ENCODE measurements at regions not wholly inside any gene's neighbourhood (a gene's known extent, or its start where the extent isn't known, plus 50 kb on each side); places are given as distances from the start of the nearest gene placed in this dataset.
A peak's percentile ranks its signal among the peaks of the same experiment; 100 is the strongest.
"Not testable (repeated sequence)": the region's sequence is repeated elsewhere in the genome, so short reads cannot be mapped to it uniquely, and the experiment has no call there.

DNA sequence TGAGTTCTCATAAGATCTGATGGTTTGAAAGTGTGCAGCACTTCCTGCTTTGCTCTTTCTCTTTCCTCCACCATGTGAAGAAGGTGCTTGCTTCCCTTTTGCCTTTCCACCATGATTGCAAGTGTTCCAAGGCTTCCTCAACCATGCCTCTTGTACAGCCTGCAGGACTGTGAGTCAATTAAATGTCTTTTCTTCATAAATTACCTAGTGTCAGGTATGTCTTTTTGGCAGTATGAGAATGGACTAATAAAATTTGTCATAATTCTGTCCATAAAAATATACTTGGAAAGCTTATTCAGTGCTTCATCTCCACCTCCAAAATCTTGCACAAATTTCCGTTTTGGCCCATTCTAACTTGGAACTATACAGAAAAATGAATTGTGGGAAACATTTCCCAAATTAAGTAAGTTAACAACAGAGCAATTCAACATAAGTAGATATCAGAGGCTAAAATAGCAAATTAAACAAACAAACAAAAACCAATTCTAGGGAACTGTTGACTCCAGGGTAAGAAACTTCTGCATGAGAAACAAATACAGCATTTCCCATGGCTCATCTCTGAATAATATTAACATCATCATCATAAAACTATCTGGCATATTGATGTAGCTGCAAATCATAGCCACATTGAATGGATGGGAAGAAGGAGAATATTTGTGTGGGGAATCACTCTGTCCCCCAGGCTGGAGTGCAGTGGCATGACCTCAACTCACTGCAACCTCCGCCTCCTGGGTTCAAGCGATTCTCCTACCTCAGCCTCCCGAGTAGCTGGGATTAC lies 459.5 kb upstream of the FAR2 start:
- no peak for DNase-seq (ENCODE audit: low spot score)

DNA sequence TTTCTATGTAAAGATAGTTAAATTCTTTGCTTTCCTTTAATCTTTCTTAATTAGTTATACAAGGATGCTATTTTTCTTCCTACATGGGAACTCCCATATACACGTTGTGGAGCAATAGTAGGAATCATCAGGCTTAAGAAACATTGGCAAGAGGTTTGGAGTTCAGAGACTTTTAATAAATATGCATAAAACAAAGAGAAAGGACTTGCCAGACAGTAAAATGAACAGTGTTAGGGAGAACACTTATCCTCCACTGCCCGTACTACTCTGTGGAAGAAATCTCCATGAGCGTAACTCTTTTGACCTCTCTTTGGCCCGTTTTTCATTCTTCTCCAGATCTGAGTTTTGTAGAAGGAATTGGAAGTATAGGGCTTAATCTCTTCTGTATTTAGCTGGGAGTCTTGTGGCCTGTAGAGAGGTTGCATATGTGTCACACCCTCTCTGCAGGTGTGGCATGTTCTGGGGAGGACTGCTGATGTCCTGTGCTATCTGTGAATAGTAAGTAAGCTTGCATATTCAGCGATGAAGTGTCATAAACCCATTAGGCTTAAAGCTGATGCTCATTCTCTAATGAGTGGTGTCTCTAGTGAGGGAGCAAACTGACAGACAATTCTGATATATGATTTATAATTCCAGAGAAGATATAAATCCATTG lies 455.4 kb upstream of the FAR2 start:
- no peak for DNase-seq (ENCODE audit: low spot score)

DNA sequence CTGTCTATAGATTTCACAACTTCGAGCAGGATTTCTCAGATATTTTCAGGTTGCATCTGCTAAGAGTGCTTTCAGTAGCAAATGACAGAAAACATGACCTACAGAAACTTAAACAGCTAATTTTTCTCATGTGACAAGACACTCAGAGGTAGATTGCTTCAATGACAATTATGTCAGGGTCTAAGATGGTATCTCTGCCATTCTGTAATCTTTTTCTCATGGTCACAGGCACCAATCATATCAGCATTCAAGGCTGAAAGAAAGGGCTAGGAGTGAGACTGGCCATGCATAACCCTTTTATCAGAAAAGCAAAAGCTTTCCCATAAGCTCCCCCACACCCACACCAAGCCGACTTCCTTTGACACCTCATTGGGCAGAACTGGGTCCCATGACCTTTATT lies 450.5 kb upstream of the FAR2 start:
- no peak for DNase-seq (ENCODE audit: low spot score)

DNA sequence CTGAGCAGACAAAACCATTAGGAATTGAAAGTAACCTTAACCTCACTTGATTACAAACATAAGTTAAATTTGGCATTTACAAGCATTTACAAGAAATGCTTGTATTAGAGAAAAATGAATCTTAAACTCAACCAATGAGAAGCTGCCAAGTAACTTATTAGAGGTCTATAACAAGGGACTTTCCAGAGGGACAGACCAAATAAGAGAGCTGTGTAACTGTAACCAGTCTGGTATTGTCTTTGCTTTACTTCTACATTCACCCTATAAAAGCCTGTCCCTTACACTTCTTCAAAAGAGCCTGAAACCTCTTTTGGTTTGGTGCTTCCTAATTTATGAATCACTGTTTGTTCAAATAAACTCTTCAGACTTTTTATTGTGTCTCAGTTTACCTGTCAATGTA lies 450.0 kb upstream of the FAR2 start:
- DNase-seq (ENCODE audit: low spot score) = no peak

DNA sequence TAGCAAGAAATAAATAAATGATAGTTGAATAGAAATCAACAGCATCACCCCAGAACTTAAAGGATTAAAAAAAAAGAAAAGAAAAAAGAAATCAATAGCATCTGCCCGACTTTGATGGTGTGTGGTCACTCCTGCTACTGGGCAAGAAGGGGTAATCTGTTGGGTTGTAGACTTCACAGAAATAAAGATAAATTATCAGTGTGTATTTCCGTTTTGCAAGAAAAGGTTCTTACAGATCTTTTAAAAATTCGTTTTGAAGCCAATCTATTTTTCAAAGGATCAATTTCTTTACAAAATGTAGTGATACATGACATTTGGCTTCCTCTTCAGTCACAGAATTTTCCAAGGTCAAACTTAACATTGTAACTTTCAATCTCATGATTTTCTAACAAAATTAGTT lies 448.9 kb upstream of the FAR2 start:
- DNase-seq (ENCODE audit: low spot score) = no peak

DNA sequence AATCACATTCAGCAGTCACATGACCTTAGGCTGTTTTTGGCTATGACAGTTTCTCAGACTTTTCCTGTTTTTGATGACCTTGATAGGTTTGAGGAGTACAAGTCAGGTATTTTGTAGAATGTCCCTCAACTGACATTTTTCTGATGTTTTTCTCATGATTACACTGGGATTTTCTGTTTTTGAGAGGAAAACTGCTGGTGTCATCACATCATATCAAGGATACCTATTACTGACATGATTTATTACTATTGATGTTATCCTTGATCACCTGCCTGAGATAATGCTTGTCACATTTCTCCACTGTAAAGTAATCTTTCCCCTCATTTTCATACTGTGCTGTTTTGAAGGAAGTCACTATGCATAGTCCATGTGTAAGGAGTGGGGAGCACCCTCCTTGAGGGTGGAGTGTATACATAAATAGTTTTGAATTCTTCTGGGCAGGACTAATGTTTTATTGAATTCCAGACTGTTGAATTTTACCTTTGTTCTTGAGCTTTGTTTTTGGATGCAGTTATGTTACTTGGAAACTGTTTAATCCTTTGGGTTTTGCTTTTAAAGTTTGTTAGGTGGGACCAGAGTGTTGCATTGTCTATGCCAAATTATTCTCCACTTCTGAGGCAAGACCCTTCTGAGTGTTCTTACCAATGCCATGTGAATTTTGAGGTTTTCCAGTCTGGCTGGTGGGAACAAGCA lies 444.5 kb upstream of the FAR2 start:
- DNase-seq (ENCODE audit: low spot score) = no peak

DNA sequence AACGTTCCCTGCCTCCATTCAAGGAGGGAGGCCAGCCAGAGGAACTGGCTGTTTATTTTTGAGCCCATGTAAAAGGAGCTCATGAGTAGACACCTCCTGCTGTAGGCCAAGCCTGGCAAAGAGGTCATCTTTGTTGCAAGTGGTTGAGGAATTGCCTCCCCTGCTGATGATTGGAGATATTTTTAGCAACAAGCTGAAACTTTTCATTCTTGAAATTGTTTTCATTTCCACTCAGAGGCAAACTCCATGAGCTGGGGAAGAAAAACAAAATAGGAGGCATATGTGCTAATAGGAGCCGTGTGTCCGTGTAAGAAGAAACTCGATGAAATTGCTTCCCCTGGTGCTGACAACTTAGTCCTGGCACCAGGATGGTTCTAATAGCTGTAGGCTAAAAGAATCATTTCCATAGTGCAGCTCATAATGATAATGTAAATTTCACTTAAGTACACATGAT lies 440.1 kb upstream of the FAR2 start:
- no peak for DNase-seq (ENCODE audit: low spot score)

DNA sequence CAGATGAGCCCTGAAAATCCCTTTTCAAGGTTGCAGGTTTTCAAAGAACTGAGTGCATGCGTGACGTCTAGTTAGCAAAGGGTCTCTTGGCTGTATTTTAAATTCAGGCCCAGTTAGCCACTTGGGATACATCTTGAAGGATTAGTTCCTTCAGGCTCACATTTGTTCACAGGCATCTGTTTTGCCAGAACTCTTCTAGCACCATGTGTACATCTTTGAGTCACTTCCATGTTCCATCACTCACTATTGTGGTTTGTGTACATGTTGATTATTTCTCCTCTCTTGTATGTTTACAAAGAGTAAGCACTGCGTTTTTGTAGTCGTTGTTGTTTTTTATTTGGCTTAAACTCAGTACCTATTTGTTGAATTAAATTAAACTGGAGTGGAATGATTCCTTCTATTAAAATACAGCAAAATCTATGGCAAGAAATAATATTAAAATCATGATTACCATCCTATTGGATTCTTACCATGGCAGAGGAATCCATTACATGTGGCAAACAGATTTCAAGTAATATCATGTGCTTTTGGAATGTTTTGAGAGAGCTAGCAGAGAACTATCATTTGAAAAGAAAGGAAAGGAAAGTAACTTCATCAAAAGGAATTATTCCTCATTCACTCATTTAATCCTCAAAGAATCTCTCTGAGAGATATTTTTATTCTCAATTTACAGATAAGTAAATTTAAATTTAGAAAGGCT lies 438.9 kb upstream of the FAR2 start:
- DNase-seq (ENCODE audit: low spot score) = no peak

DNA sequence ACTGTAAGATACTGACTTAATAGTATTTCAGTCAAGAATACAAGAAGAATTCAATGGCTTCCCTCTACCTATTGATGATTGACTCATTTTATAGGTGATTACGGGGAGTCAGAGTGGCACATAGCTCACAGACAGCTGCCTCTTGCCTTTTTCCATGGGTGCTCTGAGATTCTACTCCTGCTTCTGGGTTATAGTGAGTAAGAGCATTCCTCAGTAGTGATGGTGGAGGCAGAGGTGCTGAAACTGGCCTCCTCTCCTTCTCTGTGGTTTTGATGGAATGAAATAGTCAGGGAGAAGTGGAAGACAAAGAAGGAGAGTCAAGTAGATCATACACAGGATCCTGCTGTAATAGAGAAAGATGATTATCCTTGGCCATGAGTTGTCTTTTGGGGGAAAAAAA lies 438.2 kb upstream of the FAR2 start:
- no peak for DNase-seq (ENCODE audit: low spot score)

DNA sequence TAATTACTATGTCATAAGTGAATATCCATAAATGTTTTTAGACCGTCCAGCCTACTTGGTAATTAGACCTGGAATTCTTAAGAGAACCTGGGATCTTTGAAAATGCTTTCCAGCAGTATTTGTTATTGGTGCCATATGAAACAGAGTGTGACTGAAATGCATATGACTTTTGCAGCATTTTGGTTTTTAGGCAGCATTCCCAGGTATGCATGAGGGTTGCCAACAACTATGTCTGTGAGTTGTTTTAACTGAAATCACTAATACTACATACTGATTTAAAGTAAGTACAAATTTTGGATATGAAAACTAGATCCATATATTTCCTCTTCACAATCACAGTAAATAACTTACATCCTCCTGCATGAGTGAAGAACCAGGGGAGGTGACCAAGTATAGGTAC lies 437.7 kb upstream of the FAR2 start:
- no peak for DNase-seq (ENCODE audit: low spot score)

DNA sequence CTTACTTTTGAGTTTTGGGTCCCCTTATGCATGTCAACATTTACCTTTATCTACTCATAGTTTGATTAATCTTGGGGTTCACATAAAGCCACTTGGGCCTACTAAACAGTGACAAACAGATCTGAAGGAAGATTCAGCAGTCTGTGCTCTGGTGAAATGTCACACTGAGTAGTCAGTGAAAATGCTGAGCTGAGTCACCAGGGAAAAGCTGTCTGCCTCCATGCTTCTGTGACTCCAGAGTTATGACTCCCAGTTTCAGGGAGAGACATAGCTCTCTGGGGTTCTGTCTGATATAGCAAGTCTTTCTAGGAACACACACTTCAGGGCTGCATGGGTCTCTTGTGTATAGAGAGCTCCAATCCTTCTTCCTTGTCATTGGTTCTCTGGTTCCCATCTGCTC lies 406.3 kb upstream of the FAR2 start:
- DNase-seq (ENCODE audit: low spot score) = no peak

DNA sequence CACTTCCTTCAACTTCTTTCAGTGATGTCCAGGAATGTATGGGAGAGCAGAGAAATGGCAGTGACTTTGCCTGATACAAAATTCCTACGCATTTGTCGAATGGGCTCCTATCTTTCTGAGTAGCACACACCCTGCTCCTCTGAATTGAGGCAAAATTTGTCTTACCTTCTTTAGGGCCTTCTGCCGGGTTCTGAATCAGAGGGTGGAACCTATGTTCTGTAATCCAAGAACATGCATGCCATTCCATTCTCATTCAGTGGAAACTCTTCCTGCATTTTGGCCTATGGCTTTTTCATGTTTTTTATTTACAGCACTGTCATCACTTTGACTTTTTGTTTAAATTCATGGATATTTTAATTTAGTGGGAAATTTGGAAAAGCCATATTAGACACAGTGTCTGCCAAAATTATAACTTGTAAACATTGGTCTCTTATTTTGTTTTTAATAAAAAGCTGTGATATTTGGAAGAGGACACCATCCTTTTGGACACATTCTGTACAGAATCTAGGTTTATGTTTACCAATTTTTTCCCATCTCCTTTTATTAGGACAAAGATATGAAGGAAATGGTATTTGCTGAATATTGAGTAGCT lies 402.2 kb upstream of the FAR2 start:
- DNase-seq (ENCODE audit: low spot score) = no peak

DNA sequence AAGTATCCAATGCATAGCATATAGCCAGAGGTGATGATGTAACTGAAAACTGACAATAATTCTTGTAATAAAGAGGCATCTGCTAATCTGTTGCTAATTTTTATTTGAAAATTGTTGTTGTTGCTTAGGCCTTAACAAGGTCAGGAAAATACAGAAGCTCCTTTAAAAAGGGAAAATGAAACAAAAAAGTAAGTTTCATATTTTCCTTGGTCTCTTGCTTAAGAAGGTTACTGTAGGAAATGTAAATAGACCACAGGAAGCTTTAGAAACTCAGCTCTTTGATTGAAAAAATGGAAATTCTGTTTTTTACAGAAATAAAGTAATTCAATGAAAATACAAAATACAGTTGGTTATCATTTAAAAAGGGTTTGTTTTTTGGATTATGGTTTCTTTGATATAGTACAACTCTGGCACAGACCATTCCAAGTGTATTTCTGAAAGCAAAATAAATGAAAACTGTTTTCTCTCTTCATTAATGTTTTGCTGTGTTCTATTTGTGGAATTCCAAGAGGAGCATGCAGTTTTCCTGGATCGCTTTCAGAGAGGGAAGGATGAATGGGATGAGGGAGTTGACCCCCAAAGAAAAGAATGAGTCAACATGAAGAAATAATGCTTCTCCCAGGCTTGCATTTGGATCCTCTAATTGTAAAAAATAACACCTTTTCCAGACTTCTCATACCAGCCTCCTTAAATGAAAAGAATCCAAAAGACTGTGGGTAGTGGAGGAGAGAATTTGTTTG lies 398.0 kb upstream of the FAR2 start:
- DNase-seq (ENCODE audit: low spot score) = no peak

DNA sequence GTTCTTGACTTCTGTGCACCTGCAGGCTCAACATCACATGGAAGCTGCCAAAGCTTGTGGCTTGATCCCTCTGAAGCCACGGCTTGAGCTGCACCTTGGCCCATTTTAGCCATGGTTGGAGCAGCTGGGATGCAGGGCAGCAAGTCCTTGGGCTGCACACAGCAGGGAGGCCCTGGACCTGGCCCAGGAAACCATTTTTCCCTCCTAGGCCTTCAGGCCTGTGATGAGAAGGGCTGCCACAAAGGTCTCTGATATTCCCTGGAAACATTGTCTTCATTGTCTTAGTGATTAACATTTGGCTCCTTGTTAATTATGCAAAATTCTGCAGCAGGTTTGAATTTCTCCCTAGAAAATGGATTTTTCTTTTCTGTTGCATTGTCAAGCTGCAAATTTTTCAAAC lies 394.1 kb upstream of the FAR2 start:
- DNase-seq (ENCODE audit: low spot score) = no peak

DNA sequence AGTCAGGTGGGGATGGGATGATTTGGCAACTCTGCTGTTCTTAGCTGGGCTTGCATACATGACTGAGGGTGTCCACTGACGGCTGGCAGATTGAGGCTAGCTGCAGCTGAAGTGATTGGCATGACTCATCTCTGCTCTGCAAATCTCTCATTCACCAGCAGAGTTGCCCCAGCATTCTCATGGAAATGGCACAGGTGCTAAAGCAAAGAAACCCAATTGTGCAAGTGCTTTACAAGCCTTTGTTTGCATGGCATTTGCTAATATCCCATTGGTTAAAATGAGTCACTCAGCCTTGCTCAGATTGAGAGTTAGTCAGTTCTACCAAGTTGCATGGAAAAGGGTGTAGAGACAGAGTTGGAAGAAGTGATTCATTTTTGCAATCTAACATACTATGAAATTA lies 389.7 kb upstream of the FAR2 start:
- peak; percentile 70 for DNase-seq (ENCODE audit: low spot score)

DNA sequence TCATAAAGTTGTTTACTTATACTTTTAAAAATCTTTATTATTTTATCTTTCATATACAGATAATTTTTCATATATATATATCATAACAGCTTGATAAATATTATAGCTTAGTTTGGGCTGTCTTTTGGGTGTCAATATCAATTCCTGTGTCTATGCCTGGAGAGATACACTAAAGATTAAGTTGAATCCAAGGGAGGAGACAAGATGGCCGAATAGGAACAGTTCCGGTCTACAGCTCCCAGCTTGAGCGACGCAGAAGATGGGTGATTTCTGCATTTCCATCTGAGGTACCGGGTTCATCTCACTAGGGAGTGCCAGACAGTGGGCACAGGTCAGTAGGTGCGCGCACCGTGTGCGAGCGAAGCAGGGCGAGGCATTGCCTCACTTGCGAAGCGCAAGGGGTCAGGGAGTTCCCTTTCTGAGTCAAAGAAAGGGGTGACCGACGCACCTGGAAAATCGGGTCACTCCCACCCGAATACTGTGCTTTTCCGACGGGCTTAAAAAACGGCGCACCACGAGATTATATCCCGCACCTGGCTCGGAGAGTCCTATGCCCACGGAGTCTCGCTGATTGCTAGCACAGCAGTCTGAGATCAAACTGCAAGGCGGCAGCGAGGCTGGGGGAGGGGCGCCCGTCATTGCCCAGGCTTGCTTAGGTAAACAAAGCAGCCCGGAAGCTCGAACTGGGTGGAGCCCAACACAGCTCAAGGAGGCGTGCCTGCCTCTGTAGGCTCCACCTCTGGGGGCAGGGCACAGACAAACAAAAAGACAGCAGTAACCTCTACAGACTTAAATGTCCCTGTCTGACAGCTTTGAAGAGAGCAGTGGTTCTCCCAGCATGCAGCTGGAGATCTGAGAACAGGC lies 388.8 kb upstream of the FAR2 start:
- not testable (repeated sequence) for DNase-seq (ENCODE audit: low spot score)

DNA sequence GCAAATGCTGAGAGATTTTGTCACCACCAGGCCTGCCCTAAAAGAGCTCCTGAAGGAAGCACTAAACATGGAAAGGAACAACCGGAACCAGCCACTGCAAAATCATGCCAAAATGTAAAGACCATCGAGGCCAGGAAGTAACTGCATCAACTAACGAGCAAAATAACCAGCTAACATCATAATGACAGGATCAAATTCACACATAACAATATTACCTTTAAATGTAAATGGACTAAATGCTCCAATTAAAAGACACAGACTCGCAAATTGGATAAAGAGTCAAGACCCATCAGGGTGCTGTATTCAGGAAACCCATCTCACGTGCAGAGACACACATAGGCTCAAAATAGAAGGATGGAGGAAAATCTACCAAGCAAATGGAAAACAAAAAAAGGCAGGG lies 387.2 kb upstream of the FAR2 start:
- not testable (repeated sequence) for DNase-seq (ENCODE audit: low spot score)

DNA sequence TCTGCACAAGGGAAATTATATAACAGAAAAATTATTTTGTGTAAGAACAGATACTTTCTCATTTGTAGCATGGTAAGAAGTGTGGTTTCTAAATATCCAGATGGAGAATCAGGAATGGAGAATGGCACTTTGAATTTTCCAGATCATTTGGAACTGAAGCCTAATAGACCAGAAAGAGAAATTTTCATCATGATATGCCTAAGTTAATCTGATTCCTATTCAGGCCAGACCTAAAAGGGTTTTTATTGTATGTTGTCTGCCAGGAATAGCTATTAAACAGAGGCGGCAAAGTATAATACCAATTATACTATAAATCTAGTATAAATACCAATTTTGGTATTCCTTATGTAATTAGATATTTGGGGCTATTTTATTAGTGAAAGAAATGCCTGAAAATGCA lies 382.7 kb upstream of the FAR2 start:
- no peak for DNase-seq (ENCODE audit: low spot score)

DNA sequence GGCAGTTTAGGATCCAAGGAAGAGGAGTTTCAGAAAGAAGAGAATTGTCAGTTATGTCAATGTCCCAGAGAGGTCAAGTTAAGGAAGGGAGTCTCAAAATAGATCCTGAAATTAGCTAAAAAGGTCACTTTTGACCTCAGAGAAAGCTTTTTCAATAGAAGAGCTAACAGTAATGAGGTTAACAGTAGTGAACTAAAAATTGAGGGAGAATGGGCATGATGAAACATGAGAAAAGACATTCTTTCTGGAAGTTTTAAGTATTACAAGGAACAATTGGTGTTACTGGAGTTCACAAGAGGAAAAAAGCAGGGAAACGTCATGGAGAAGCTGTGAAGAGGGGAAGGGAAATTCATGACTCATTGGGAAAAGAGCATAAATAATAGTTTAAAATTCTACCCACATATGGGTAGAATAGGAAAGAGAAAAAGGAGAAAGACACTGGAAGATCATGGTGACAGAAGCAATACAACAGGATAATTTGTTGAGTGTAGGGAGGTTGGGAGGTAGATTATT lies 381.2 kb upstream of the FAR2 start:
- no peak for DNase-seq (ENCODE audit: low spot score)

DNA sequence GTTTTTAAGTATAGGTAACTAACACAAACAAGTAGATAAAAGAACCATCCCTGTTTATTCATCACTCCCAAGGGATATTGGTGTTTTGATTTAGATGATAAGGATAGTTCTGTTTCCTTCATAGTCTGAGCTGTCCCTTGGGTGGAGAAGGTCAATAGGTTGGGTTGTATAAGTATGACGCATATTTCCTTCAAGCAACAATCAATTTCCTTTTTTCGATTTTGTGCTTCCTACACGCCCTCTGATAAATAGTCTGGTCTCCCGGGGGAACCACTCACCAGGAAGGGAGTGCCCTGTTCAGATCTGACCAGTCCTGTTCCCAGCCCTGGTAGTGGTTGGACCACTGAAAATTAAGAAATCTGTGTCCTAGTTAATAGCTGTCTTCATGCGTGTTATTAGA lies 378.8 kb upstream of the FAR2 start:
- no peak for DNase-seq (ENCODE audit: low spot score)
